Mesendoderm (in vitro differentiated cells): ENCODE measurements at regions not wholly inside any gene's neighbourhood (a gene's known extent, or its start where the extent isn't known, plus 50 kb on each side); places are given as distances from the start of the nearest gene placed in this dataset.
"Not testable (repeated sequence)": the region's sequence is repeated elsewhere in the genome, so short reads cannot be mapped to it uniquely, and the experiment has no call there.

Experiments used
- DNase-seq: peaks from one replicate; pipeline ENCODE4 v3.0.0; 2013
- H2AK5ac ChIP-seq: 2 replicates; pipeline ENCODE4 v1.6.1; 2013; ENCODE audit warnings: low read length, inconsistent platforms
- H2BK120ac ChIP-seq: 2 replicates; pipeline ENCODE4 v1.6.1; 2013; ENCODE audit warnings: low read depth, mild to moderate bottlenecking, low read length, moderate library complexity, mixed read lengths
- H2BK15ac ChIP-seq: replicated peaks from 2 replicates; pipeline ENCODE4 v1.6.1; 2013; ENCODE audit warnings: low read depth, mild to moderate bottlenecking, moderate library complexity
- H2BK5ac ChIP-seq: 2 replicates; pipeline ENCODE4 v1.6.1; 2013; ENCODE audit warnings: low read length, inconsistent platforms
- H3K18ac ChIP-seq: 2 replicates; pipeline ENCODE4 v1.6.1; 2013; ENCODE audit warnings: mild to moderate bottlenecking, low read length, mixed read lengths
- H3K23ac ChIP-seq: one replicate; pipeline ENCODE4 v1.6.1; 2013; ENCODE audit warnings: low read length
- H3K27ac ChIP-seq: 2 replicates; pipeline ENCODE4 v1.5.1; 2013; ENCODE audit warnings: low read depth, mild to moderate bottlenecking, inconsistent platforms, low read length, moderate library complexity
- H3K27me3 ChIP-seq: 2 replicates; pipeline ENCODE4 v1.6.1; 2013; ENCODE audit warnings: low read length, control low read depth, mild to moderate bottlenecking, inconsistent platforms; ENCODE audit not compliant: insufficient read depth, poor library complexity
- H3K36me3 ChIP-seq: 2 replicates; pipeline ENCODE4 v1.6.1; 2013; ENCODE audit warnings: low read length, inconsistent platforms; ENCODE audit not compliant: control insufficient read depth, insufficient read depth
- H3K4ac ChIP-seq: one replicate; pipeline ENCODE4 v1.6.1; 2013; ENCODE audit warnings: low read depth, mild to moderate bottlenecking, low read length, moderate library complexity
- H3K4me1 ChIP-seq: 2 replicates; pipeline ENCODE4 v1.6.1; 2013; ENCODE audit warnings: low read depth, low read length, inconsistent platforms; ENCODE audit not compliant: control insufficient read depth
- H3K4me2 ChIP-seq: 2 replicates; pipeline ENCODE4 v1.6.1; 2013; ENCODE audit warnings: low read length
- H3K4me3 ChIP-seq: 2 replicates; pipeline ENCODE4 v1.5.1; 2013; ENCODE audit warnings: mild to moderate bottlenecking, low read length
- H3K56ac ChIP-seq: one replicate; pipeline ENCODE4 v1.6.1; 2013; ENCODE audit warnings: low read length
- H3K79me1 ChIP-seq: 2 replicates; pipeline ENCODE4 v1.6.1; 2013; ENCODE audit warnings: low read length, inconsistent platforms
- H3K79me2 ChIP-seq: 2 replicates; pipeline ENCODE4 v1.6.1; 2013; ENCODE audit warnings: mild to moderate bottlenecking, low read length; ENCODE audit not compliant: control insufficient read depth, insufficient read depth
- H3K9ac ChIP-seq: 2 replicates; pipeline ENCODE4 v1.6.1; 2013; ENCODE audit warnings: low read length, inconsistent platforms
- H4K5ac ChIP-seq: one replicate; pipeline ENCODE4 v1.6.1; 2013; ENCODE audit warnings: low read length
- H4K8ac ChIP-seq: one replicate; pipeline ENCODE4 v1.6.1; 2013; ENCODE audit warnings: low read depth, mild to moderate bottlenecking, control low read depth, low read length, moderate library complexity
- WGBS: extraction: QIAGEN DNeasy Blood & Tissue Kit; methylation state at CpG from one replicate; pipeline ENCODE4 v1.1.7; 2013; ENCODE audit warnings: low lambda C conversion rate, missing lambda C conversion rate; ENCODE audit not compliant: insufficient coverage; ENCODE audit errors: extremely low coverage; 5-methylcytosine and 5-hydroxymethylcytosine counted together

DNA sequence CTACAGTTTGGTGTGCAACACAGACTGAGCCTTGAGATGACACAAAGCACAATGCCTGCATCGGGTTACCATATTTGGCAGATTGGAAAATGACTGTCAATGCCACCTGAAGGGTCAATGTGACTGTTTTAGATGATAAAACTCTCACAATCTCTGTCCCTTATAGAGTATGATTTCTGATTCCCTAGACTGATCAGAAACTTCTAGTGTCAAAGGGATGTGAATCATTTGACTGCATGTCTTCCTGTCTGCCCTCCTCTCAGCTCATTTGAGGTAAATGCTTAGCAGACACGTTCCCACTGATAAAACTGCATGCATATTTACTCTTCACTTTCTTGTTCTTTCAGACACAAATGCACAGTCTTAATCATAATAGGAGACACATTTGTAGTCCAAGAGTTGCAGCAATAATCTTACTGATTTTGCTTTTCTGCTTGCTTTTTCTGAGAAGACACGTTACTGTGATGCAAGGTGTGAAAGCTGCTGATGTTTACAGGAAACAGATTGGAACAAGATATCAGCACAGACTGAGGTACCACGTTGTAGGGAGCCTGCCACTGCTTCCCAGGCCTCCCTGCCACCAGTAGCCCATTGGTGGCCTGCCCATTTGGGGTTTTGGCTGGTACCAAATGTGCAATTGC lies 77.8 kb downstream of the GCNT4 start:
- H2BK5ac ChIP-seq: no peak overlapping the region
- WGBS: no CpG with 5 or more reads among the region's 4 CpGs
- DNase-seq: no peak

DNA sequence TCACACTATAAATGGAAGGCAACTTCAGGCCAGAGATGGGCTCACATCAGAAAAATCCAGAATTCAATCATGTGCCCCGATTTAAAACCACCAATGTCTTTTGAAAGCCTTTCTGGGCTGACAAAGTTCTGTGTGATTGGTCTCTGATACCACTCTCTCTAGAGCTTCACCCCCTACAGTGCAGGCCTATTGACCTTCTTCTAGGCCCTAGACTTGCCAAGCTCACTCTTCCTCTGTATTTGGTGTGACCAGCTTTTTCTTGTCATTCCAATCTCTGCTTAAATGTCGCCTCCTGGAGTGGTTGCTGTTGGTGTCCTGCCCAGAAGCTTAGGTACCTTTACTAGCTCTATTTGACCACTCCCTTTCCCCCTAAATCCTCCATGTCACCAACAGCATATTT lies 78.7 kb downstream of the GCNT4 start:
- H4K5ac ChIP-seq: no peak overlapping the region

More for the DNA sequence above, 77.8 kb downstream of the GCNT4 start:
- no peak overlapping the region for H3K9ac ChIP-seq
- H3K27me3 ChIP-seq: no peaks in the 10 kb centered on the region
- H3K18ac ChIP-seq: no peak overlapping the region
- no peak overlapping the region for H3K4ac ChIP-seq
- no peak overlapping the region for H3K4me2 ChIP-seq
- H3K23ac ChIP-seq: no peak overlapping the region
- no peak overlapping the region for H2BK120ac ChIP-seq
- H2BK15ac ChIP-seq: no peak overlapping the region
- no peak overlapping the region for H3K56ac ChIP-seq
- no peaks in the 10 kb centered on the region for H3K79me1 ChIP-seq
- no peak overlapping the region for H4K8ac ChIP-seq
- no peaks in the 10 kb centered on the region for H3K4me1 ChIP-seq
- no peak overlapping the region for H3K27ac ChIP-seq
- H3K36me3 ChIP-seq: no peaks in the 10 kb centered on the region
- H3K79me2 ChIP-seq: no peaks in the 10 kb centered on the region
- no peak overlapping the region for H2AK5ac ChIP-seq
- no peak overlapping the region for H4K5ac ChIP-seq
- H3K4me3 ChIP-seq: no peak overlapping the region

DNA sequence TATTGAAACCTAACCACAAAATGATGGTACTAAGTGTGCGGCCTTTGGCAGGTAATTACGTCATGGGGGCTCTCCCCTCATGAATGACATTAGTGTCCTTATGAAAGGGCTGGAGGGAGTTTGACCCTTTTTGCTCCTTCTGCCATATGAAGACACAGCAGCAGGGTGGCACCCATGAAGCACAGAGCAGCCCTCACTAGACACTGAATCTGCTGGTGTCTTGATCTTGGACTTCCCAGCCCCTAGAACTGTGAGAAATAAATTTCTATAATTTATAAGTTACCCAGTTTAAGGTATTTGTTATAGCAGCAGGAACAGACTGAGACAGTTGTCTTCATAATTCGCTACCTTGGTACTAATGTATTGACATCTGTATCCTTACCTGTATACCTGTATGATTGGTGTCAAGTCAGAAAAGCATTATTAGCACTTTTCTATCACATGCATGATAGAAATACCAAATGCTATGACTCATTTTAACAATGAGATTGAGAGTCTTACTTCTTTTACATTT lies 80.4 kb downstream of the GCNT4 start:
- H2BK5ac ChIP-seq: no peak overlapping the region
- H4K5ac ChIP-seq: no peak overlapping the region
- H3K27ac ChIP-seq: no peak overlapping the region
- no peaks in the 10 kb centered on the region for H3K4me1 ChIP-seq
- H3K79me2 ChIP-seq: no peaks in the 10 kb centered on the region
- H3K27me3 ChIP-seq: no peaks in the 10 kb centered on the region
- DNase-seq: no peak
- no peak overlapping the region for H2AK5ac ChIP-seq
- no peak overlapping the region for H3K56ac ChIP-seq
- H3K18ac ChIP-seq: no peak overlapping the region
- H3K4me3 ChIP-seq: no peak overlapping the region
- no peak overlapping the region for H3K9ac ChIP-seq
- no CpG with 5 or more reads among the region's 3 CpGs for WGBS
- H3K36me3 ChIP-seq: no peaks in the 10 kb centered on the region
- H4K8ac ChIP-seq: no peak overlapping the region
- no peak overlapping the region for H2BK120ac ChIP-seq
- H2BK15ac ChIP-seq: no peak overlapping the region
- no peak overlapping the region for H3K23ac ChIP-seq
- no peaks in the 10 kb centered on the region for H3K79me1 ChIP-seq
- H3K4me2 ChIP-seq: no peak overlapping the region
- no peak overlapping the region for H3K4ac ChIP-seq

More for the DNA sequence above, 78.7 kb downstream of the GCNT4 start:
- Histone ChIP-seq H2BK120ac (no peak overlapping the region), H3K79me2 (no peaks in the 10 kb centered on the region), H4K8ac (no peak overlapping the region), H3K56ac (no peak overlapping the region), H3K79me1 (no peaks in the 10 kb centered on the region), H2BK5ac (no peak overlapping the region), H2AK5ac (no peak overlapping the region), H3K4me2 (no peak overlapping the region), H3K23ac (no peak overlapping the region), H3K18ac (no peak overlapping the region), H3K9ac (no peak overlapping the region), H3K4me1 (no peaks in the 10 kb centered on the region), H3K4ac (no peak overlapping the region), H3K36me3 (no peaks in the 10 kb centered on the region), H3K27me3 (no peaks in the 10 kb centered on the region), H2BK15ac (no peak overlapping the region), H3K4me3 (no peak overlapping the region), H3K27ac (no peak overlapping the region)
- no CpG with 5 or more reads among the region's 2 CpGs for WGBS
- peak; percentile 40 for DNase-seq

DNA sequence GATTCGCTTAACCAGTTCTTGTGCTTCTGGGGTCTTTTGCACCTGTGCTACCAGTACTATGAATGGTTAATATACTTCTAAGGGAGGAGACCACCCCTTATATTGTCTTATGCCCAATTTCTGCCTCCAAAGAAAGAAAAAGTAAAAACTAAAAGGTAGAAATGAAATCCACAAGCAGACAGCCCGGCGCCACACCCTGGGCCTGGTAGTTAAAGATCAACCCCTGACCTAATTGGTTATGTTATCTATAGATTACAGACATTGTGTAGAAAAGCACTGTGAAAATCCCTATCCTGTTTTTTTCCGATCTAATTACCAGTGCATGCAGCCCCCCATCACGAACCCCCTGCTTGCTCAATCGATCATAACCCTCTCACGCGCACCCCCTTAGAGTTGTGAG lies 81.5 kb downstream of the GCNT4 start:
- not testable (repeated sequence) for H3K4me3 ChIP-seq, H3K4me1 ChIP-seq, H3K4ac ChIP-seq, H3K79me2 ChIP-seq, H3K9ac ChIP-seq, H3K56ac ChIP-seq, H4K5ac ChIP-seq, H3K4me2 ChIP-seq, H3K79me1 ChIP-seq, H2AK5ac ChIP-seq, H3K18ac ChIP-seq, DNase-seq, H2BK15ac ChIP-seq, H2BK5ac ChIP-seq, H4K8ac ChIP-seq, H2BK120ac ChIP-seq, H3K27me3 ChIP-seq, H3K27ac ChIP-seq, H3K23ac ChIP-seq, H3K36me3 ChIP-seq
- no CpG with 5 or more reads among the region's 8 CpGs for whole genome bisulfite sequencing

DNA sequence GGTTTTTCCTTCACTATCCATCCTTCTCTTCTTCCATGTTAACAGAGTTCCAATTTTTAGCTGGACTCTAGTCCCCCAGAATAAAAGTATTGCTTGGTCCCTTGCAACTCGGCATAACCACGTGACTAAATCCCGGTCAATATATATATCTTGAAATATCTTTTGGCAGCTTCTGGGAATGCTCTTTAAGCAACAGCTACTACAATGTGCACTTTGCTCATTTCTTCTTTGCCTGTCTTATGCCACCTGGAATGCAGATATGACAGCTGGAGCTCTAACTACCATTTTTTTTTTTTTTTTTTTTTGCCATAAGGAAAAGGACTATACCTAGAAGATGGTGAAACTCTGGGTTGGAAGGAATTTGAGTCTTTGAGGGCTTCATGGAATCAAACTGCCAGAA lies 82.6 kb downstream of the GCNT4 start:
- Histone ChIP-seq H3K56ac (no peak overlapping the region), H2BK15ac (no peak overlapping the region), H3K4me1 (no peaks in the 10 kb centered on the region), H3K36me3 (no peaks in the 10 kb centered on the region), H3K79me2 (no peaks in the 10 kb centered on the region), H3K4me2 (no peak overlapping the region), H2BK5ac (no peak overlapping the region), H2AK5ac (no peak overlapping the region), H3K18ac (no peak overlapping the region), H3K27me3 (no peaks in the 10 kb centered on the region), H3K79me1 (no peaks in the 10 kb centered on the region), H3K4me3 (no peak overlapping the region), H4K8ac (no peak overlapping the region), H4K5ac (no peak overlapping the region), H3K4ac (no peak overlapping the region), H3K23ac (no peak overlapping the region), H3K27ac (no peak overlapping the region), H3K9ac (no peak overlapping the region), H2BK120ac (no peak overlapping the region)
- no peak for DNase-seq
- WGBS: no CpG with 5 or more reads among the region's 3 CpGs
